ENCODE measurements at regions not wholly inside any gene's neighbourhood (a gene's known extent, or its start where the extent isn't known, plus 50 kb on each side); places are given as distances from the start of the nearest gene placed in this dataset.
A peak's percentile ranks its signal among the peaks of the same experiment; 100 is the strongest.

DNA sequence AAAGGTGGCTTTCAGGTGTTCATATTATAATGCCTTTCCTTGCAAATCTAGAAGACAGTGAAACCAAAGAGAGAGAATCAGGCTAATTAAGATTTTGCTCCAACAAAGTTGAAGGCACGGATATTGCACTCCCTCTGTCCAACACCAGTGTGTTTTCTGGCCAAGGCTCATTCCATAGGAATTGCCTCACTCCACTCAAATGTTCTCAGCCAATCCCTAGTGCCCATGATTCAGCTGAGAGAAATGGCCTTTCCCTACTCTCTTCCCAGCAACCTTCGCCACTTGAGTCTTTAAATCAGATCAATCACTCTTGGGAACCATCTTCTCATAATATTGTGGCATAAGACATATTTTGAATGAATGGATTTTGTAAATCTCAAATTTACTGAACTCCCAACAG, 768.2 kb upstream of the ACVR2A start:
- TF ChIP-seq, protein P1, sequence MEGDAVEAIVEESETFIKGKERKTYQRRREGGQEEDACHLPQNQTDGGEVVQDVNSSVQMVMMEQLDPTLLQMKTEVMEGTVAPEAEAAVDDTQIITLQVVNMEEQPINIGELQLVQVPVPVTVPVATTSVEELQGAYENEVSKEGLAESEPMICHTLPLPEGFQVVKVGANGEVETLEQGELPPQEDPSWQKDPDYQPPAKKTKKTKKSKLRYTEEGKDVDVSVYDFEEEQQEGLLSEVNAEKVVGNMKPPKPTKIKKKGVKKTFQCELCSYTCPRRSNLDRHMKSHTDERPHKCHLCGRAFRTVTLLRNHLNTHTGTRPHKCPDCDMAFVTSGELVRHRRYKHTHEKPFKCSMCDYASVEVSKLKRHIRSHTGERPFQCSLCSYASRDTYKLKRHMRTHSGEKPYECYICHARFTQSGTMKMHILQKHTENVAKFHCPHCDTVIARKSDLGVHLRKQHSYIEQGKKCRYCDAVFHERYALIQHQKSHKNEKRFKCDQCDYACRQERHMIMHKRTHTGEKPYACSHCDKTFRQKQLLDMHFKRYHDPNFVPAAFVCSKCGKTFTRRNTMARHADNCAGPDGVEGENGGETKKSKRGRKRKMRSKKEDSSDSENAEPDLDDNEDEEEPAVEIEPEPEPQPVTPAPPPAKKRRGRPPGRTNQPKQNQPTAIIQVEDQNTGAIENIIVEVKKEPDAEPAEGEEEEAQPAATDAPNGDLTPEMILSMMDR (IDR thresholded peaks at IDR 0.05; ENCODE audit: low read depth, low read length, missing control alignments): no peak
- DNase-seq: peak; percentile 60
- Histone ChIP-seq H3K27ac (no peak overlapping the region), H3K36me3 (replicated peaks) (no peaks in the 10 kb centered on the region), H3K4me3 (ENCODE audit: low read depth, low read length) (no peak overlapping the region), H3K27me3 (replicated peaks) (no peaks in the 10 kb centered on the region)
- in situ Hi-C loops (cut with HindIII; ENCODE audit: low pct_ligation_motif_present, low sequenced_read_pairs): no loop called here

DNA sequence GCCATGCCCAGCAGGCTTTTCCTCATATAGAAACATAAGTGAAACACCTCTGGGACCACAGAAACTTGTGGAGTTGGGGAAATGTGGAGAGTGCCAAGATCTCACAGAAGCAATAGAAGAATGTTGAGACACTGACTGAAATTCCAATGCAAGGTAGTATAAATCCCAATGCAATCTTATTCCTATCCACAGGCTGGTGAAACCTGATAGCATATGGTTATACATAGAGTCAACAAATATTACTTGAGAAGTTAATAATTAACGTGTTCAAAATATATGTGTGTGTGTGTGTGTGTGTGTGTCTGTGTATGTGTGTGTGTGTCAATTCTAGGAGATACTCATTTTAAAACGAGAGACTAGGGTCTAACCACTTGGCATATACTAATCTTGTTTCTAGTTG, 776.8 kb upstream of the ACVR2A start:
- H3K4me3 ChIP-seq (ENCODE audit: low read depth, low read length): no peak overlapping the region
- in situ Hi-C loops (cut with HindIII; ENCODE audit: low pct_ligation_motif_present, low sequenced_read_pairs): no loop called here
- H3K36me3 ChIP-seq (replicated peaks): no peaks in the 10 kb centered on the region
- TF ChIP-seq, protein P1 (IDR thresholded peaks at IDR 0.05; ENCODE audit: low read depth, low read length, missing control alignments): no peak
- DNase-seq: no peak
- no peaks in the 10 kb centered on the region for H3K27me3 ChIP-seq (replicated peaks)
- H3K27ac ChIP-seq: no peak overlapping the region

DNA sequence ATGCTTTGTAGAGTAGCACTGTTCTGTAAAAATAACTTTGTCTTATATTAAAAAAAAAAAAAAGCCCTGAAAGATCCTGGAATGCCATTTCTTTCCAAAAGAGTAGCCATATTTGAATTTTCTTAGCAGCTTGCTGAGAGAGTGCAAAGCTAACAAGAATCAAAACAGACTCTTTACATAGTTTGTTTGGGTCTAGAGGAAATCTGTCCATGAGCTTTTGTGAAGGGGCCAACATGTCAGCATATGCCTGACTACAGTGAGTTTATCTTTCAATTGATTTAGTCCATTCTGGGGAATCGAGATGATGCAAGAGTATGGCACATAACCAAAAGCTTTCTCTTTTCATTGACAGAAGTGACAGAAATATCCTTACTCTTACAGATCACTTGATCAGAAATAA, 777.7 kb upstream of the ACVR2A start:
- Histone ChIP-seq H3K36me3 (replicated peaks) (no peaks in the 10 kb centered on the region), H3K4me3 (ENCODE audit: low read depth, low read length) (no peak overlapping the region), H3K27ac (no peak overlapping the region), H3K27me3 (replicated peaks) (no peaks in the 10 kb centered on the region)
- in situ Hi-C loops (cut with HindIII; ENCODE audit: low pct_ligation_motif_present, low sequenced_read_pairs): no loop called here
- DNase-seq: no peak
- TF ChIP-seq, protein P1 (IDR thresholded peaks at IDR 0.05; ENCODE audit: low read depth, low read length, missing control alignments): no peak

DNA sequence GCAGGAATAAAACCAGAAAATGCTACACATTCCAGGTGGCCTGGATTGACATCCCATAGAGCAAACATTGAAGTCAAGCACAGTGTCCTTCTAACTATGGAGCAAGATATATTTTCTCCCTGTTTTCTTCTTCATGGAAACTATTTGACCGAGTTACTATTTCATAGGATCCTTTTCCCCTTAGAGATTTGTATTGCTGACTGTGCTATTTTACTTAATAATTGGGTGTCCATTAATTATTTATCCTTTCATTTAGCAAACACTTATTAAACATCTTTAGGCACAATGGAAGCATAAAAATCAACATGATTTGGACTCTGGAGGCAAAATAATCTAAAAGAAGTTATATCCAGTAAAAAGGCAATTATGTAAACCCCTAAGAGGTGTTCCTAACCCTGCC, 782.8 kb upstream of the ACVR2A start:
- TF ChIP-seq, protein P1 (IDR thresholded peaks at IDR 0.05; ENCODE audit: low read depth, low read length, missing control alignments): no peak
- H3K4me3 ChIP-seq (ENCODE audit: low read depth, low read length): no peak overlapping the region
- H3K27me3 ChIP-seq (replicated peaks): no peaks in the 10 kb centered on the region
- no peaks in the 10 kb centered on the region for H3K36me3 ChIP-seq (replicated peaks)
- DNase-seq: no peak
- no peak overlapping the region for H3K27ac ChIP-seq
- in situ Hi-C loops (cut with HindIII; ENCODE audit: low pct_ligation_motif_present, low sequenced_read_pairs): no loop called here

DNA sequence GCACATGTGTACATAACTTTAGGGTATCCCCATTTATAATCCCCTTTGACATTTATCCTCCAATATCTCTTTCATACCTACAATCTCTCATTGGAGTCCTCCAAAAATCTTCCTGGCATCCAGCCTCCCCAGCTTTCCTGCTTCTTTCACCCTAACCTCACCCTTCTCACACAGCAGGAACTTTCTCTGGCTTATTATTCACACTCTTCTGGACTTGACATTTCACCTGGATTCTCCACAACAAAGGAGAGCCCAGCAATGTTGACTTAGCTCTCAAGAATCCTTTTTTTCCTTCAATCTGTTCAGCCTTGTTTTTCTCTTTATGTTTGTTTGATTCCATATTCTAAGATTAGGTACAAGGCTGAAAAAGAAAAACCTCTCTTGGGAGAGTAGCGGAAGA, 783.6 kb upstream of the ACVR2A start:
- in situ Hi-C loops (cut with HindIII; ENCODE audit: low pct_ligation_motif_present, low sequenced_read_pairs): no loop called here
- H3K27me3 ChIP-seq (replicated peaks): no peaks in the 10 kb centered on the region
- TF ChIP-seq, protein P1 (IDR thresholded peaks at IDR 0.05; ENCODE audit: low read depth, low read length, missing control alignments): no peak
- no peak overlapping the region for H3K27ac ChIP-seq
- no peak overlapping the region for H3K4me3 ChIP-seq (ENCODE audit: low read depth, low read length)
- no peak for DNase-seq
- H3K36me3 ChIP-seq (replicated peaks): no peaks in the 10 kb centered on the region

DNA sequence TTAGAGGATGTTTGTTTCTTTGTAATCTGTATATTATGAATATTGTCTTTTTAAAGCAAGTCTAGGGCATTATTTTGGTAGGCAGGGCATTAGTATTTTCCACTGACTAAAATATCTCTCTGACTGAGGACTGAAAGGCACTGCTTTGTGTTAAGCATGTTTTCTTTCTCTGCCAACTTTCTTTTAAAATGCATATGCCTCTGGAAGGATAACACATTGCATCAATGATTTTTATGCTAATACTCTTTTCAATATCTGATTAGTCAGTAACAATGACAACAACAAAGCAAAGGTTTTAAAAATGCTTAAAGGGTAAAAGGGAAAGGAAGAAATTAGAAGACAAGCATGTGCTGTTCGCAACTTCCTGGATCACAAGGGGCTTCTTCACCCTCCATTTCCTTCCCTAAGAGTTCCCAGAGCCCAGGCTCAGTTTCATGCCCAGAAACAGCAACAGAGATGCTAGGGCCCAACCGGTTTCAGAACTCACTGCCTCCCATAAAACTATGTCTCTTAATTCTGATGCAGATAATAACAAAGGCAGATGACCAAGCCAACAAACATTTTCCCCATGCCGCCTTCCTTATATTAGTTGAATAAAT, 786.8 kb upstream of the ACVR2A start:
- TF ChIP-seq, protein P1 (IDR thresholded peaks at IDR 0.05; ENCODE audit: low read depth, low read length, missing control alignments): no peak
- no peak overlapping the region for H3K4me3 ChIP-seq (ENCODE audit: low read depth, low read length)
- no peak for DNase-seq
- in situ Hi-C loops (cut with HindIII; ENCODE audit: low pct_ligation_motif_present, low sequenced_read_pairs): no loop called here
- H3K36me3 ChIP-seq (replicated peaks): no peaks in the 10 kb centered on the region
- no peak overlapping the region for H3K27ac ChIP-seq
- H3K27me3 ChIP-seq (replicated peaks): no peaks in the 10 kb centered on the region
